AG04450 (cell line): ENCODE measurements at regions not wholly inside any gene's neighbourhood (a gene's known extent, or its start where the extent isn't known, plus 50 kb on each side); places are given as distances from the start of the nearest gene placed in this dataset.

Experiments used
- CTCF ChIA-PET: fragments of 300-600, 350-600 bp; formaldehyde crosslinking; extraction: SDS; loops from one replicate; lab custom pipeline; 2022; ENCODE audit warnings: antibody characterized with exemption, inconsistent platforms; lab: Charles Lee
- POLR2A ChIA-PET: fragments of 350-600 bp; formaldehyde crosslinking; extraction: SDS; loops from one replicate; lab custom pipeline; 2021; ENCODE audit warnings: antibody characterized with exemption, inconsistent platforms; lab: Yijun Ruan, JAX
- DNase-seq: peaks from one replicate; pipeline ENCODE4 v3.0.0-alpha.2; 2011; ENCODE audit warnings: low read depth, low spot score
- H3K27ac ChIP-seq: one replicate; pipeline ENCODE4 v1.5.1; 2012; ENCODE audit warnings: low read depth, low read length, control low read depth
- H3K27me3 ChIP-seq: one replicate; pipeline ENCODE4 v1.6.0; 2012; ENCODE audit warnings: low read length; ENCODE audit not compliant: control insufficient read depth, insufficient read depth
- H3K4me3 ChIP-seq: 2 replicates; pipeline ENCODE4 v1.5.1; 2011; ENCODE audit warnings: mild to moderate bottlenecking, low read depth, low read length, control low read depth
- H3K9me3 ChIP-seq: 2 replicates; pipeline ENCODE4 v1.5.1; 2012; ENCODE audit warnings: low read length; ENCODE audit not compliant: control insufficient read depth, insufficient read depth
- CTCF ChIP-seq: IDR thresholded peaks from 2 replicates; pipeline ENCODE4 v1.5.1; 2011; ENCODE audit warnings: low read depth, low read length, control low read depth, inconsistent platforms

- TF ChIP-seq CTCF: no peak
- POLR2A ChIA-PET: no interaction called here
- Histone ChIP-seq H3K27me3 (no peaks in the 10 kb centered on the region), H3K9me3 (no peaks in the 10 kb centered on the region; the same call in 1 of the 2 replicates), H3K27ac (no peak overlapping the region), H3K4me3 (no peak overlapping the region)
- no peak for DNase-seq
- CTCF ChIA-PET: no interaction called here
Measured at GRCh38 chr1:14531519-14531918, 67.0 kb upstream of the KAZN start.

- ChIA-PET POLR2A (no interaction called here), CTCF (no interaction called here)
- no peak for DNase-seq
Measured at GRCh38 chr1:14535619-14536355, 62.7 kb upstream of the KAZN start.

GRCh38 chr1:14538335-14538734, 60.1 kb upstream of the KAZN start:
- CTCF ChIA-PET: no interaction called here
- no peak overlapping the region for H3K27ac ChIP-seq
- DNase-seq: no peak
- H3K9me3 ChIP-seq: no peaks in the 10 kb centered on the region
- no peaks in the 10 kb centered on the region for H3K27me3 ChIP-seq
- POLR2A ChIA-PET: no interaction called here
- TF ChIP-seq CTCF: peak; percentile 30
- no peak overlapping the region for H3K4me3 ChIP-seq

More at GRCh38 chr1:14535619-14536355, 62.7 kb upstream of the KAZN start:
- TF ChIP-seq CTCF: no peak
- Histone ChIP-seq H3K27ac (no peak overlapping the region), H3K27me3 (no peaks in the 10 kb centered on the region), H3K9me3 (no peaks in the 10 kb centered on the region), H3K4me3 (no peak overlapping the region)

GRCh38 chr1:14539309-14539708, 59.2 kb upstream of the KAZN start:
- no peak for TF ChIP-seq CTCF
- Histone ChIP-seq H3K27ac (no peak overlapping the region), H3K27me3 (no peaks in the 10 kb centered on the region), H3K9me3 (no peaks in the 10 kb centered on the region), H3K4me3 (no peak overlapping the region)
- ChIA-PET POLR2A (no interaction called here), CTCF (no interaction called here)
- no peak for DNase-seq

GRCh38 chr1:14539953-14540563, 58.4 kb upstream of the KAZN start:
- DNase-seq: no peak
- no peak overlapping the region for H3K4me3 ChIP-seq
- CTCF ChIA-PET: no interaction called here
- no peak for TF ChIP-seq CTCF
- H3K27ac ChIP-seq: no peak overlapping the region
- POLR2A ChIA-PET: no interaction called here
- H3K9me3 ChIP-seq: no peaks in the 10 kb centered on the region; the same call in 1 of the 2 replicates
- H3K27me3 ChIP-seq: no peaks in the 10 kb centered on the region
